Central memory CD8-positive, alpha-beta T cell (primary cell): ENCODE measurements at regions not wholly inside any gene's neighbourhood (a gene's known extent, or its start where the extent isn't known, plus 50 kb on each side); places are given as distances from the start of the nearest gene placed in this dataset.
"Not testable (repeated sequence)": the region's sequence is repeated elsewhere in the genome, so short reads cannot be mapped to it uniquely, and the experiment has no call there.

Experiments used
- ATAC-seq: fragments of 150-1000 bp; cut with Tn5 transposase; replicated peaks from 2 replicates; pipeline ENCODE4 v1.10.0; 2022; ENCODE audit warnings: mild to moderate bottlenecking, moderate FRiP score, moderate number of reproducible peaks; ENCODE audit not compliant: poor library complexity, severe bottlenecking; ENCODE audit errors: extremely low read depth
- DNase-seq, 2 donors: peaks; one replicate each; pipeline ENCODE4 v3.0.0; 2021; ENCODE audit warnings: low spot score in 2 of 2
- H3K27ac Mint-ChIP-seq: one replicate; pipeline ENCODE4 v1.8.0; 2022; ENCODE audit warnings: low read depth, mild to moderate bottlenecking, moderate library complexity, mixed read lengths
- H3K27me3 Mint-ChIP-seq: one replicate; pipeline ENCODE4 v1.8.0; 2022; ENCODE audit warnings: mixed read lengths
- H3K36me3 Mint-ChIP-seq: one replicate; pipeline ENCODE4 v1.8.0; 2022; ENCODE audit warnings: mild to moderate bottlenecking, moderate library complexity, mixed read lengths; ENCODE audit not compliant: insufficient read depth
- H3K4me1 Mint-ChIP-seq: one replicate; pipeline ENCODE4 v1.8.0; 2022; ENCODE audit warnings: mixed read lengths
- H3K4me3 Mint-ChIP-seq: one replicate; pipeline ENCODE4 v1.8.0; 2022; ENCODE audit warnings: mild to moderate bottlenecking, moderate library complexity, mixed read lengths
- H3K9me3 Mint-ChIP-seq: one replicate; pipeline ENCODE4 v1.8.0; 2022; ENCODE audit warnings: mixed read lengths

GRCh38 chr15:29648415-29648814 is 173.9 kb downstream of the TJP1 start:
- not testable (repeated sequence) for DNase-seq, ATAC-seq

DNA sequence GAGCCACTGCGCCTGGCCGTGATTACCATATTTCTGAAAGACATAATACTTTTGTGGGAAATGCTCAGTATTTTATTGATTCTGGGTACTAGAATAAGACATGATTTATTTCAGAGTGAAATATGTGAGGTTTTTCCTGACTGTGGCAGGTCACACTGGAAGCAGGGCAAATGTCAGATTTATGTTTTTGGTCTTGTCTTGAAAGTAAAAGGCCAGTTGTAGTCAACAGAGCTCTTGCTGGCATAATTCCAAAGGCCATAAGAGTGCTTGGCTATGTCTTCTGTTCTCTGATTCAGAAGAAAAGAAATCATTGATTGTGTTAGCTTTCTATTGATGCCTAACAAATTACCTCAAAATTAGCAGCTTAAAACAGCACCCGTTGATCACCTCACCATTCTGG is 176.4 kb downstream of the TJP1 start:
- Mint-ChIP-seq H3K4me1 (no peaks in the 10 kb centered on the region), H3K27me3 (no peaks in the 10 kb centered on the region), H3K36me3 (no peaks in the 10 kb centered on the region), H3K9me3 (peaks cover 10% of the 10 kb centered on the region), H3K27ac (no peak overlapping the region), H3K4me3 (no peak overlapping the region)
- no peak for DNase-seq
- no peak for ATAC-seq

More at GRCh38 chr15:29648415-29648814, 173.9 kb downstream of the TJP1 start:
- not testable (repeated sequence) for H3K27ac Mint-ChIP-seq, H3K9me3 Mint-ChIP-seq, H3K4me3 Mint-ChIP-seq, H3K4me1 Mint-ChIP-seq, H3K27me3 Mint-ChIP-seq, H3K36me3 Mint-ChIP-seq

- not testable (repeated sequence) for H3K27ac Mint-ChIP-seq, H3K9me3 Mint-ChIP-seq, H3K36me3 Mint-ChIP-seq
Observed at GRCh38 chr15:29644361-29644760, 177.9 kb downstream of the TJP1 start.

GRCh38 chr15:29638781-29639180 is 183.5 kb downstream of the TJP1 start:
- no peak overlapping the region for H3K27ac Mint-ChIP-seq
- H3K4me3 Mint-ChIP-seq: no peak overlapping the region
- peaks cover 10% of the 10 kb centered on the region for H3K27me3 Mint-ChIP-seq
- H3K9me3 Mint-ChIP-seq: no peaks in the 10 kb centered on the region
- no peaks in the 10 kb centered on the region for H3K4me1 Mint-ChIP-seq
- no peak for DNase-seq
- ATAC-seq: no peak
- no peaks in the 10 kb centered on the region for H3K36me3 Mint-ChIP-seq

More at GRCh38 chr15:29644361-29644760, 177.9 kb downstream of the TJP1 start:
- DNase-seq, ATAC-seq, H3K4me3 Mint-ChIP-seq, H3K4me1 Mint-ChIP-seq: not testable (repeated sequence)
- peaks cover 10% of the 10 kb centered on the region for H3K27me3 Mint-ChIP-seq

DNA sequence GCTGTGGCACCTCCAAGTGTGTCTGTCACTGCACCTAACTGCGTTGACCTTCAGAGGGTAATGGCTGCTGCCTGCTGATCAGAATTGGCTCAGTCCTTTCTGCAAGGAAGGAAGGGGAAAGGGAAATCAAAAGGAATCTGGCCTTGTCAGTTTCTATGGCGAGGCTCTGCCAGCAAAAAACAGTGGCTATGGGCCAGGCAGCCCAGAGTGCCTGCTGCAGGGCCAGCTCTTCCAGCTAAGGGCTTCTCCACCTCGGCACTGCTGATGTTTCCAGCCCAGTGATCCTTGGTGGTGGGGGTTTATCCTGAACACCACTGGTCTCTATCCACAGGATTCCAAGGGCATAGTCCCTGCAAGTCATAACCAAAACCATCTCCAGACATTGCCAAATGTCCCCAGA is 184.3 kb downstream of the TJP1 start:
- ATAC-seq (no peak), DNase-seq (no peak)
- H3K27ac Mint-ChIP-seq: no peak overlapping the region
- peaks cover 17% of the 10 kb centered on the region for H3K27me3 Mint-ChIP-seq
- no peaks in the 10 kb centered on the region for H3K36me3 Mint-ChIP-seq
- no peaks in the 10 kb centered on the region for H3K4me1 Mint-ChIP-seq
- H3K4me3 Mint-ChIP-seq: no peak overlapping the region
- H3K9me3 Mint-ChIP-seq: no peaks in the 10 kb centered on the region

- Mint-ChIP-seq H3K4me1 (no peaks in the 10 kb centered on the region), H3K4me3 (no peak overlapping the region), H3K27me3 (peaks cover 19% of the 10 kb centered on the region), H3K36me3 (no peaks in the 10 kb centered on the region), H3K9me3 (no peaks in the 10 kb centered on the region), H3K27ac (no peak overlapping the region)
- DNase-seq (no peak), ATAC-seq (no peak)
Observed at GRCh38 chr15:29637555-29637954, 184.7 kb downstream of the TJP1 start.

- H3K9me3 Mint-ChIP-seq: no peaks in the 10 kb centered on the region
- no peak overlapping the region for H3K27ac Mint-ChIP-seq
- DNase-seq (no peak), ATAC-seq (no peak)
- H3K4me3 Mint-ChIP-seq: no peak overlapping the region
- H3K4me1 Mint-ChIP-seq: no peaks in the 10 kb centered on the region
- no peaks in the 10 kb centered on the region for H3K36me3 Mint-ChIP-seq
- peaks cover 19% of the 10 kb centered on the region for H3K27me3 Mint-ChIP-seq
Observed at GRCh38 chr15:29636921-29637320, 185.3 kb downstream of the TJP1 start.

GRCh38 chr15:29636140-29636539 is 186.1 kb downstream of the TJP1 start:
- peaks cover 19% of the 10 kb centered on the region for H3K27me3 Mint-ChIP-seq
- ATAC-seq (no peak), DNase-seq (no peak)
- H3K9me3 Mint-ChIP-seq: no peaks in the 10 kb centered on the region
- H3K36me3 Mint-ChIP-seq: no peaks in the 10 kb centered on the region
- no peak overlapping the region for H3K4me3 Mint-ChIP-seq
- no peak overlapping the region for H3K27ac Mint-ChIP-seq
- no peaks in the 10 kb centered on the region for H3K4me1 Mint-ChIP-seq

GRCh38 chr15:29635513-29636098 is 186.7 kb downstream of the TJP1 start:
- Mint-ChIP-seq H3K36me3 (no peaks in the 10 kb centered on the region), H3K4me1 (no peaks in the 10 kb centered on the region), H3K27ac (no peak overlapping the region), H3K9me3 (no peaks in the 10 kb centered on the region), H3K4me3 (no peak overlapping the region), H3K27me3 (peaks cover 18% of the 10 kb centered on the region)
- no peak for DNase-seq
- ATAC-seq: no peak

- DNase-seq (no peak), ATAC-seq (no peak)
- H3K4me3 Mint-ChIP-seq: no peak overlapping the region
- H3K9me3 Mint-ChIP-seq: peaks cover 5% of the 10 kb centered on the region
- peaks cover 9% of the 10 kb centered on the region for H3K27me3 Mint-ChIP-seq
- H3K27ac Mint-ChIP-seq: no peak overlapping the region
- no peaks in the 10 kb centered on the region for H3K36me3 Mint-ChIP-seq
- no peaks in the 10 kb centered on the region for H3K4me1 Mint-ChIP-seq
Observed at GRCh38 chr15:29633971-29634370, 188.3 kb downstream of the TJP1 start.

DNA sequence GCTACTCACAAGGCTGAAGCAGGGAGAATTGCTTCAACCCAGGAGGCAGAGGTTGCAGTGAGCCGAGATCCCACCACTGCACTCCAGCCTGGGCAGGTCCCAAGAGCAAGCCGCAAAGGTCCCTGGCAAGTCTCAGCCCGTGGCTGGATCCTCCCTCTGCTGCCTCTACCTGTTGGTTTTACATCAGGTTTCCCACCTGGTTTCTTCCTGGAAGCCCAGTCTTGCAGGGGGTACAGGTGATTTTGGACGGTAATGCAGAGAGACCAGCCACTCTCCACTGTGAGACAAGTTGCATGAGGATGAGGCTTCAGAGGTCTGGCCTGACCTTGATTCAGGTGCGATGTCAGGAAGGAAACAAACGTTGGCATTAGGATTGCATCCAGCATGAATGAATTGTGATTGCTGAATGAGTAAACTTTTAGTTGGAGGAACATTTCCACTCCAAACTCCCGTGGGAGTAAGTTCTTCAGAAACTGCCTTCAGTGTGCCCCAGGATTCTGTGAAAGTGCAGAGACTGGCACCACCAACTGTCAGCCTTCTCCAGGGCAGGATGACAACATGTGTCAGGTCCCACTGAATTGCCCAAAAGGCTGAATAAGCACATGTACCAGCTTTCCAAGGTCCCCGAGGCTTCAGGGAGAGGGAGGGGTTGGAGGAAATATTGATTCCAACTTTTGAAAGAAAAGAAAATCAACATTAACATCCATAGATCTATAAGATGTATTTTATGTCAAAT is 189.4 kb downstream of the TJP1 start:
- DNase-seq (no peak), ATAC-seq (no peak)
- no peaks in the 10 kb centered on the region for H3K36me3 Mint-ChIP-seq
- no peak overlapping the region for H3K4me3 Mint-ChIP-seq
- H3K4me1 Mint-ChIP-seq: no peaks in the 10 kb centered on the region
- H3K27ac Mint-ChIP-seq: no peak overlapping the region
- H3K27me3 Mint-ChIP-seq: peaks cover 9% of the 10 kb centered on the region
- H3K9me3 Mint-ChIP-seq: peaks cover 6% of the 10 kb centered on the region

- Mint-ChIP-seq H3K4me1 (no peaks in the 10 kb centered on the region), H3K4me3 (no peak overlapping the region), H3K27me3 (peaks cover 9% of the 10 kb centered on the region)
Observed at GRCh38 chr15:29631076-29632070, 190.9 kb downstream of the TJP1 start.

More at GRCh38 chr15:29631076-29632070, 190.9 kb downstream of the TJP1 start:
- no peaks in the 10 kb centered on the region for H3K36me3 Mint-ChIP-seq
- ATAC-seq (no peak), DNase-seq (no peak)
- H3K9me3 Mint-ChIP-seq: peaks cover 6% of the 10 kb centered on the region
- H3K27ac Mint-ChIP-seq: no peak overlapping the region
